Stromal cell of bone marrow (primary cell): ENCODE measurements at regions not wholly inside any gene's neighbourhood (a gene's known extent, or its start where the extent isn't known, plus 50 kb on each side); places are given as distances from the start of the nearest gene placed in this dataset.

Experiments
- DNase-seq: peaks from one replicate; pipeline ENCODE4 v3.0.0-alpha.2; 2012; ENCODE audit warnings: low read depth

GRCh38 chr2:5842326-5842725 is 150.1 kb downstream of the SOX11 start:
- no peak for DNase-seq

GRCh38 chr2:5845798-5846330 is 153.7 kb downstream of the SOX11 start:
- DNase-seq, result no peak

GRCh38 chr2:5846881-5847280 is 154.7 kb downstream of the SOX11 start:
- no peak for DNase-seq

GRCh38 chr2:5849562-5849961 is 157.4 kb downstream of the SOX11 start:
- DNase-seq, result no peak

GRCh38 chr2:5851410-5851809 is 159.2 kb downstream of the SOX11 start:
- DNase-seq, result no peak

GRCh38 chr2:5854797-5855196 is 162.6 kb downstream of the SOX11 start:
- DNase-seq, result no peak

GRCh38 chr2:5867056-5867455 is 174.9 kb downstream of the SOX11 start:
- DNase-seq, result no peak

GRCh38 chr2:5868931-5869330 is 176.7 kb downstream of the SOX11 start:
- DNase-seq, result no peak

GRCh38 chr2:5869936-5870335 is 177.8 kb downstream of the SOX11 start:
- no peak for DNase-seq

GRCh38 chr2:5877360-5877759 is 185.2 kb downstream of the SOX11 start:
- DNase-seq, result peak; percentile 26

- DNase-seq, result no peak
Observed at GRCh38 chr2:5885451-5886173, 193.4 kb downstream of the SOX11 start.

- DNase-seq, result no peak
Observed at GRCh38 chr2:5886462-5886861, 194.3 kb downstream of the SOX11 start.

- DNase-seq, result no peak
Observed at GRCh38 chr2:5888126-5888525, 195.9 kb downstream of the SOX11 start.

GRCh38 chr2:5889519-5889918 is 197.3 kb downstream of the SOX11 start:
- DNase-seq, result no peak

- no peak for DNase-seq
Observed at GRCh38 chr2:5894355-5894754, 202.2 kb downstream of the SOX11 start.

- DNase-seq, result no peak
Observed at GRCh38 chr2:5895284-5895683, 203.1 kb downstream of the SOX11 start.

- DNase-seq, result no peak
Observed at GRCh38 chr2:5897249-5897648, 205.1 kb downstream of the SOX11 start.

- no peak for DNase-seq
Observed at GRCh38 chr2:5898667-5899066, 206.5 kb downstream of the SOX11 start.

GRCh38 chr2:5905661-5906060 is 213.5 kb downstream of the SOX11 start:
- DNase-seq, result no peak

- DNase-seq, result no peak
Observed at GRCh38 chr2:5908071-5908470, 215.9 kb downstream of the SOX11 start.

- DNase-seq, result no peak
Observed at GRCh38 chr2:5911718-5912117, 219.5 kb downstream of the SOX11 start.

- DNase-seq, result no peak
Observed at GRCh38 chr2:5913711-5914395, 221.7 kb downstream of the SOX11 start.

- peak; percentile 64 for DNase-seq
Observed at GRCh38 chr2:5914811-5915611, 222.8 kb downstream of the SOX11 start.
